ENCODE measurements at regions not wholly inside any gene's neighbourhood (a gene's known extent, or its start where the extent isn't known, plus 50 kb on each side); places are given as distances from the start of the nearest gene placed in this dataset.

- DNase-seq (ENCODE audit: low read depth, low spot score): no peak
- ChIA-PET POLR2A (interaction anchor here (1.1 kb wide), 1 partner anchor 9 kb away, joined by 3 read pairs; no protein-coding TSS in a partner anchor), CTCF (interaction anchor here (1.4 to 1.5 kb wide), 2 partner anchors 12 to 158 kb away, joined by 3 to 6 read pairs; no protein-coding TSS in a partner anchor)
- H3K4me3 ChIP-seq (ENCODE audit: low read depth, low read length): no peak overlapping the region
- no peak for TF ChIP-seq CTCF (IDR thresholded peaks at IDR 0.05; ENCODE audit: insufficient read depth, low read length, missing control alignments)
Measured at GRCh38 chr13:31639443-31640163, 99.7 kb upstream of the RXFP2 start.

DNA sequence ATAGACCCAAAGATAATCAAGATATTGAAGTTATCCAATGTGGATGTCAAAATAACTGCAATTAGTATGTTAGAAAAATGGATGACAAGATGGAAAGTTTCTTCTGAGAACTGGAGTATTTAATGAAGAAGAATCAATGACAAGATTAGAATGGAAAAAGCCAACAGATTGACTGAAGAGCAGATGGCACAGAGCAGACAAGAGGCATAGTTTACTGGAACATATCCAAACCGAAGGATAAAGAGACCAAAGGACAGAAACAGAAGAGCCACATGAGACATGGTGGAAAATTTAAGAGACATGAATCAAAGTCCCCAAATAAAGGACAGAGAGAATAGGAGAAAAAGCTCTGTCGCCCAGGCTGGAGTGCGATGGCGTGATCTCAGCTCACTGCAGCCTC, 89.6 kb upstream of the RXFP2 start:
- CTCF ChIA-PET: no interaction called here
- POLR2A ChIA-PET: no interaction called here

DNA sequence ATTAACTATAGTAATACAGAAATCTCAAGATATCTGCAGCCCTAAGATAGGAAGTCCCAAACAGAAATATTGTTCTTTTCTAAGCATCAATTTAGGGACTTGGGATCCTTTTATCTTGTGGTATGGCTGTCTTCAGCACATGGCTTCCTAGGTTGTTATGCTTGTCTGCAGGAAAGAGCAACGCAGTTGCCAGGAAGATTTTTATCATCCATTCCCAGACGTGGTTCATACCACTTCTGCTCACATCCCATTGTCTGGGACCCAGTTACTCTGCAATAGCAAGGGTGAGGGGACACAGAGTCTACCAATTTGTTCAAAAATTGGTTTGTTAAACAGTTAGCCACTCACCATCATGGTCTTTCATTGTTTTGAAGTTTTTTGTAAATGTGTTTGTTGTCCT, 85.6 kb upstream of the RXFP2 start:
- no peak for DNase-seq (ENCODE audit: low read depth, low spot score)
- H3K4me3 ChIP-seq (ENCODE audit: low read depth, low read length): no peak overlapping the region
- CTCF ChIA-PET: no interaction called here
- POLR2A ChIA-PET: no interaction called here
- no peak for TF ChIP-seq CTCF (IDR thresholded peaks at IDR 0.05; ENCODE audit: insufficient read depth, low read length, missing control alignments)

More for the DNA sequence above, 89.6 kb upstream of the RXFP2 start:
- no peak for DNase-seq (ENCODE audit: low read depth, low spot score)
- H3K4me3 ChIP-seq (ENCODE audit: low read depth, low read length): no peak overlapping the region
- TF ChIP-seq CTCF (IDR thresholded peaks at IDR 0.05; ENCODE audit: insufficient read depth, low read length, missing control alignments): no peak

GRCh38 chr13:31663880-31664585, 75.3 kb upstream of the RXFP2 start:
- no peak for DNase-seq (ENCODE audit: low read depth, low spot score)
- TF ChIP-seq CTCF (IDR thresholded peaks at IDR 0.05; ENCODE audit: insufficient read depth, low read length, missing control alignments): no peak
- H3K4me3 ChIP-seq (ENCODE audit: low read depth, low read length): no peak overlapping the region
- ChIA-PET CTCF (no interaction called here), POLR2A (no interaction called here)

GRCh38 chr13:31670831-31671617, 68.3 kb upstream of the RXFP2 start:
- no peak for TF ChIP-seq CTCF (IDR thresholded peaks at IDR 0.05; ENCODE audit: insufficient read depth, low read length, missing control alignments)
- CTCF ChIA-PET: interaction anchor here (1.1 kb wide), 1 partner anchor 134 kb away, joined by 3 read pairs; no protein-coding TSS in a partner anchor
- POLR2A ChIA-PET: interaction anchor here (0.9 kb wide), 1 partner anchor 33 kb away, joined by 3 read pairs; no protein-coding TSS in a partner anchor
- H3K4me3 ChIP-seq (ENCODE audit: low read depth, low read length): no peak overlapping the region
- DNase-seq (ENCODE audit: low read depth, low spot score): no peak

DNA sequence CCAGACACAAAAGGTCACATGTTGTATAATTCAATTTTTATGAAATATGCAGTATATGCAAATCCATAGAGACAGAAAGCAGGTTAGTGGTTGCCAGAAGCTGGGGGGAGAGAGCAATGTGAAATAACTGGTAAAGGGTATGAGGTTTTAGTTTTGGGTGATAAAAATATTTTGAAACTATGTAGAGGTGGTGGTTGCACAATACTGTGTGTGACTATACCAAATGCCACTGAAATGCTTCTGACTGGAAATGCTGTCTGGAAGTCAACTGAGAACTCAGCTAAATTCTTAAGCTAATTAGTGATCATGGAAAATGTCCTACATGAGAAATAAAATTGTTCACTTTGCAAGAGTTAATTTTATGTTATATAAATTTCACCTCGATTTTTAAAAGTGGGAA, 65.3 kb upstream of the RXFP2 start:
- no peak overlapping the region for H3K4me3 ChIP-seq (ENCODE audit: low read depth, low read length)
- TF ChIP-seq CTCF (IDR thresholded peaks at IDR 0.05; ENCODE audit: insufficient read depth, low read length, missing control alignments): no peak
- ChIA-PET POLR2A (no interaction called here), CTCF (no interaction called here)
- DNase-seq (ENCODE audit: low read depth, low spot score): no peak
